ENCODE measurements at regions not wholly inside any gene's neighbourhood (a gene's known extent, or its start where the extent isn't known, plus 50 kb on each side); places are given as distances from the start of the nearest gene placed in this dataset.

DNA sequence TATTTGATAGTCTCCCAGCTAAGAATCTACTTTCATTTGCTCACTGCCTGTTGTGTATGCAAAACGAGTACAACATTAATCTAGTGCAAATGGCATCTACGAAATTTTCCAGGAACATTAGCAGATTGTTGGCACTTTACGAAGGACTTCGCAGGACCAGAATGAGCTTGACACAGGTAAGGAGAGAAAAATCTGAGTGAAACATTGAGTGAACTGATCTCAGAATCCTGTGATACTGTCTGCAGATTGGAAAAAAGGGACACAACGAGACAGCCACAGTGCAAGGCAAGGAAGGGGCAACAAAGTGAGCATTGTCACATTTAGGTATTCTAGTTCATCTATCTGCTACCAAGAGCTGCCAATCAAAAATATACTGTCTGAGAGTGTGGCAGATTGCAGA is 350.5 kb downstream of the ZNF608 start (continued):
- TF ChIP-seq ARID4B (CRISPR knock-in tag; IDR thresholded peaks at IDR 0.05): no peak

DNA sequence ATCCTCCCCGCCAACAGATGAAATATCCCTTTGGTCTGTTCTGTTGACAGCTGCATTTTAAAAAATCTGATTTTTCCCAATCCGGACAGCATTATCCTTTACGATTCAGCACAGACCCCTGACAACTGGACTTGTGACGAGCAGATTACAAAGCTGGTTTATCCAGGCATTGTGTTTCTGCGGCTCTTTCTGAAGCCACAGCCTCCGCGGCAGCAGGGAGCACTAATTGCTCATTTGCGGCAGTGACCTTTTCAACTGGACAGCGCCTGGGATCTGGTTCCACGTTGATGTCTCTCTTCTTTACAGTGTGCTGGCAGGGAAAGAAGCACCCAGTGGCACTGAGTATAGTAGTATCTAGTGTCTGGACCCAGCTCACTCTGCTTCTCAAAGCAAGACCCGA is 351.2 kb downstream of the ZNF608 start:
- H3K9me1 ChIP-seq (ENCODE audit: control insufficient read depth, insufficient read depth, low read length): no peaks in the 10 kb centered on the region
- H3K4me1 ChIP-seq (replicated peaks in 1 of 2; ENCODE audit: control insufficient read depth in 2 of 2, insufficient read depth in 2 of 2, low read length in 2 of 2): no peaks in the 10 kb centered on the region
- no peaks in the 10 kb centered on the region for H3K36me3 ChIP-seq (ENCODE audit: control insufficient read depth, insufficient read depth, low read length)
- no peaks in the 10 kb centered on the region for H3K9me3 ChIP-seq (replicated peaks; ENCODE audit: control insufficient read depth, insufficient read depth, low read depth, low read length)
- no peak overlapping the region for H3K9ac ChIP-seq (ENCODE audit: insufficient read depth in 1 of 2, low read depth in 2 of 2, low read length in 2 of 2)
- no peak for TF ChIP-seq NRF1 (conservative IDR thresholded peaks at IDR 0.05 in 1 of 2, IDR thresholded peaks at IDR 0.05 in 1 of 2)
- no peaks in the 10 kb centered on the region for H4K20me1 ChIP-seq (replicated peaks; ENCODE audit: control insufficient read depth, insufficient read depth, low read length)
- H3K4me2 ChIP-seq (ENCODE audit: insufficient read depth, low read length): no peak overlapping the region
- no peak overlapping the region for H2AFZ ChIP-seq (ENCODE audit: low read depth, low read length)
- CTCF ChIA-PET (ENCODE audit: low intra/inter-chr PET ratio): no interaction called here
- no peak overlapping the region for H3K27ac ChIP-seq (ENCODE audit: extremely low read depth, low read depth, low read length)
- H3K4me3 ChIP-seq: no peak overlapping the region
- intact Hi-C loops (cut with micrococcal nuclease) (no loop called here), in situ Hi-C loops (cut with MboI) (no loop called here)
- POLR2A ChIA-PET: no interaction called here
- ATAC-seq (no peak), FAIRE-seq (no peak), DNase-seq (ENCODE audit: extremely low read depth in 1 of 4, low spot score in 3 of 4) (no peak)
- H3K27me3 ChIP-seq (ENCODE audit: control insufficient read depth in 2 of 2, insufficient read depth in 2 of 2, low read length in 2 of 2): no peaks in the 10 kb centered on the region
- H3K79me2 ChIP-seq (ENCODE audit: control insufficient read depth, insufficient read depth, low read length): no peaks in the 10 kb centered on the region
- 0% methylated on average over 11 of the region's 11 CpGs for WGBS (ENCODE audit: insufficient coverage, low coverage, missing lambda C conversion rate)
- no TSS peak for BruUV-seq (replicated peaks)

Data from K562 (cell line).